ENCODE measurements at regions not wholly inside any gene's neighbourhood (a gene's known extent, or its start where the extent isn't known, plus 50 kb on each side); places are given as distances from the start of the nearest gene placed in this dataset.

DNA sequence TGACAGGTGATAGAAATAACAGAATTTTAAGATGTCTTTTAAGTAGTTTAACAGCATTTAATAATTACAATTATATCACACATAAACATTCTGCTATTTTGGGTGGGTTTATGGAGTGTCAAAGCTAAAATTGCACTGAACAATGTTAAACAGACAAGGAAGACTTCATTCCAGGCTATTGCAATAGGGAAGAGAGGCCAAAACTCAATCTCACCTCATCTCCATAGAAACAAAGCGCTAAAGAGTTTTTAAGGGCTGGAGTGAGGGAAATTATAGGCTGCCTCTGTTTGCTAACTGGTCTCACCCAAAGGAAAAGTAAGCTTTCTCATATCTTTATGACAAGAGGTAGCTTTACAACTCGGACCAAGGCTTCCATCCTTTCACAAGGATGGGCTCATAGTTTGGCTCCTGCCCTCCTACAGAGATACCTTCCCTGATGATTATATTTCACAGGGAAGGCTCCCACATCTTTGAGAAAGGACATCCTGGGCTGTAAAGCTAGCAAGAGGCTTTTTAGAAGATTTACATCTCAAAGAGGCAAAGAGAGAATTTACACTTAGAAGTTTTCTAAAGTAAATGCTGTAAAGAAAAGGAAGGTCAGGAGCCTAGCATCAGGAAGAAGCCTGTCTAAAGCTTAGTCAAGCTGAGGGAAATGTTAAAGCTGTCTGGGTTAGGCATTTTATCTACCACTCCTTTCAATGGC, 350.2 kb upstream of the IMPG1 start:
- DNase-seq (ENCODE audit: low spot score): no peak

DNA sequence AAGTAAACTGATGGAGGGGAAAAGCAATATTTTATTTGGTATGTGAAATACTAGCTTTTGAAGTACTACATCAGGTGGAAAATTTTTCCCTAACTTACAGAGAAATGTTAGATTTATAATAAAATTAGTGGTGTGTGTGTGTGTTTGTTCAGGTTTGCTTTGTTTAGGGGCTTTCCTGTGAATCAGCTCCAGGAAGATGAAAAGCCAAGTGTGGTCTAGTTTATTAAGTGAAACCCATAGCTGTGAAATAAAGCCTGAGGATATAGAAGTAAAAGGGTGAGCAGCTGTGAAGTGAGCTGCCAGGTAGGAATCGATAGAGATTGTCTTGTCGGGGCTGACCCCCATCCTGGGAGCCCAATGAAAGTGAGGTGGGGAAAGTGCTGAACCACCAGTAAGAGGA, 347.6 kb upstream of the IMPG1 start:
- DNase-seq (ENCODE audit: low spot score): no peak

DNA sequence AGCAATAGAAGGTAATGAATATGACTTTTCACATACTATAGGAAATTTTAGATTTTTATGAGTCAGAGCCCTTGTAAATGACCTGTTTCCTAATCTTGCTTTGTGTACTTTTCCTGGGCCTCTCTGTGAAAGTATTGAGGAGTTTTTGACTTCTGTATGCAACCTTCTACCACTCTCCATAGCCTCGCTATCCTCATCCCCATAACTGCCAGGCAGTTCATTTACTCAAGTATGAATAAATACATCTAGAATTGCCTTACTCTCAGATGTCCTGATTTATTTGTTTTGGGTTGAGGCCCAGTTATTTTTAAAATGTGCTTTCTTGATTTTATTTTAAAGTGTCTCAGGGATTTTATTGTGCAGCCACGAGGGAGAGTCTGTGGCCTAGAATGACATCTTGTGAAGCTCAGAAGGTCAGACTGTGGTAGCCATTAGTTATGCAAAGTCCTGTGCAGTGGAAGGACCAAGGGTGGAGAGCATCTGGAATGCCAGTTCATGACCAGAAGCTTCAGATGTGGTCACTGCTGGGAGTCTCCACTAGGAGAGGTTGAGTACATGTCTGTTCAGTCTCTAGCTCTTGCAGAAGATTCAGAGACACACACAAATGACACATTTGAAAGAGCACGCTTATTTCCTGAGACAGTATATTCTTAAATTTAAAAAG, 346.2 kb upstream of the IMPG1 start:
- DNase-seq (ENCODE audit: low spot score): peak; percentile 42

DNA sequence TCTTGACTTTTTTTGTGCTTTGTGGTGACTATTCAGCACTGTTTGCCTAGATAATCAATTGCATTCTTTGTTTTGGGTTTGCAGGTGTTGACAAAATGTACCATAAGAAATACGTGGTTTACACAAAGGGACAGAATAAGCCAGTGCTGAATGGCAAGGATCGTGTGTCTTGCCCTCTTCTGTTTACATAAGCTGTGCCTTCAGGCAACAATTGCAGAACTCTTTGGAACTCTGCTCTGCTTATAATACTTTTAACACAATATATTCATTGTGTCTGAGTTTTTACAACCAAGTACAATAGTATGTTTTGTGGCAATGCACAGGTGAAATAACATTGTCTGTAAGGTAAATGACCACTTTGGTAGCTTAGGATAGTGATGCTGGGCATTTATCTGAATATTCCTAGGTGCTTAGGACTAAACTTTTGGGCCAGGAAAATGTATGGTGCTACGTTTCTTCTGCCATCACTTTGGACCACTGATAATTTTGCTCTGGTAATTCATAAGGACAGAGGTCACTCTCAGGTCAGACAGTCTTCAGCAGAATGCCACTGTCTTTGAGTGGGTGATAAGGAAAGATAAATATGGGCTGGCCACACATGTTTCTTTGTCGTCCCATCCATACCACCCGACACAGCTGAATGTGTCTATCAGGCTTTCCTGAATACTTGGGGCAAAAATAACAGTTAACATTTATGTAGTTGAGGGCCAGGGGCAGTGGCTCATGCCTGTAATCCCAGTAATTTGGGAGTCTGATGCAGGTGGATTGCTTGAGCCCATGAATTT, 344.6 kb upstream of the IMPG1 start:
- peak; percentile 26 for DNase-seq (ENCODE audit: low spot score)

DNA sequence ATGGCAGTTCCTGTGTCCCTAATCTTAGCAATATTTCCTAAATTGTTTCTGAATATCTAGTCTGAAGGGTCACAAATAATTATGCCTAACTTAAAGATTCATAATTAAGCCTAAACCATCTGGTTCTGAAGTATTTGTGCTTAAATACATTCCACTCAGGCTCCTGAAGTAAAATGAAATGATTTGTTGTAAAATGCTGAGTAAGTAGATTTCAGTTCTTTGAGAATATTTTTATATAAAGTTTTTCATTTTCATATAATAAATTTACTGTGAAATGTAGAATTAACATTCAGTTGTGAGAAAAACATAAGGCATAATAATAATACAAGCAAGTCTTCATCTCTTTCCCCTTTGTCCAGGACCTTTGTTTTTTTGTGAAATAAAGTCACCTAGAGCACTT, 330.6 kb upstream of the IMPG1 start:
- DNase-seq (ENCODE audit: low spot score): no peak

DNA sequence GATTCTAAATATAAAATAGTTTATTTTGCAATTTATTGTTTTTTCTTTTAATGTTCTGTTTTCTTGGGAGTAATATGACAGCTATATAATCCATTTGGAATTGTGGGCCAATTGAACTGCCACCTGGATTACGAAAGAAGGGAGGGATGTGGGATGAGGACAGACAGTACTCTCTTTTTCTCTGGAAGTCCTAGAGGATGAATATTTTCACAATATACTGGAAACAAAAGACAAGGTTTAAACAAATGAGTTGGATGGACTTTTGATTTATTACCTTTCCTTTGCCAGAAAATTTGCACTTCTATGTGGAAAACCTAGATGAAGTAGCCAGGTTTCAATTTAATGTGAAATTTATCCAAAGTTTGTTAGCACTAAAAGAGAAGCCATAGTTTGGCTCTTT, 325.5 kb upstream of the IMPG1 start:
- DNase-seq (ENCODE audit: low spot score): no peak

DNA sequence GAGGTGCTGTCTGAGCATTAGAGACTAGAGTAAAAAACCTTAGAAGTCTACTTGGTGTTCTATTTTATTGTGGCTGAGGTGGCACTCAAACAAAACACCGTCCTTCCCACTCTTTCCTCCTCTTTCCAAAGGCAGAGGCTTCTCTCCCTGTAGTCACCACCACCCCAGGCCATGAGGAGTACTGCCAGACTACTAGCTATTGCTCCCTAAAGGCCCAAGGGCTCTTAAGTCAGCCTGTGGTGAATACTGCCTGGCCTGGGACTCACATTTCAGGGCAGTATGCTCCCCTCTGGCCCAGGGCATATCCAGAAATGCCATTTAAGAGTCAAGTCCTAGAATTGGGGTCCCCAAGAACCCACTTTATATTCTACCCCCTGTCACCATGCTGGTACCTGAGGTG, 309.7 kb upstream of the IMPG1 start:
- DNase-seq (ENCODE audit: low spot score): no peak

DNA sequence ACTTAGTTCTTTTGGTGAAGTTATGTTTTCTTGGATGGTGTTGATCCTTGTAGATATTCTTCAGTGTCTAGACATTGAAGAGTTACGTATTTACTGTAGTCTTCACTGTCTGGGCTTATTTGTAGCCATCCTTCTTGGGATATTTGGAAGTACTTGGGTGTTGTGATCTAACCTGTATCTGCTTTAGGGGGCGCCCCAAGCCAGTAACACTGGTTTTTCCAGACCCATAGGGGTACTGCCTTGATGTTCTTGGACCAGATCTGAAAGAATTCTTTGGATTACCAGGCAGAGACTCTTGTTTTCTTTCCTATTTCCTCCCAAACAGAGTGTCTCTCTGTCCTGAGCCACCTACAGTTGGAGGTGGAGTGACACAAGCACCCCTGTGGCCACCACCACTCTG, 309.1 kb upstream of the IMPG1 start:
- DNase-seq (ENCODE audit: low spot score): no peak

DNA sequence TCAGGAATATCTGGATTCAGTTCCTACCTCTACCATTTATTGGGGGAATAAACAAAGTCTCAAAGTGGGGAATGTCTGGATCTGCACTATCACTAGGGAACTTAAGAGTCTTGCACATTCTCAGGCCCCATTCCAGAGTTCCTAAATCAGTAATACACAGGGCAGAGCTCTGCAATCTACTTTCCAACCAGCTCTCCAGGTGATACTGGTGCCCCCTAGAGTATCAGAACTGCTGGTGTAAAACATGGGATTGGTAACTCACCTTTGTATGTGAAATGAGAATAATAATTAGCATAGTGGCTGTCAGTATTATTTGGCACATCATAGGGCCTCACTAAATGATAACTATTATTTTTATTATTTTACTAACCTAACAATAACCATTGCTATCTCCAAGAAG, 278.8 kb upstream of the IMPG1 start:
- DNase-seq (ENCODE audit: low spot score): no peak

DNA sequence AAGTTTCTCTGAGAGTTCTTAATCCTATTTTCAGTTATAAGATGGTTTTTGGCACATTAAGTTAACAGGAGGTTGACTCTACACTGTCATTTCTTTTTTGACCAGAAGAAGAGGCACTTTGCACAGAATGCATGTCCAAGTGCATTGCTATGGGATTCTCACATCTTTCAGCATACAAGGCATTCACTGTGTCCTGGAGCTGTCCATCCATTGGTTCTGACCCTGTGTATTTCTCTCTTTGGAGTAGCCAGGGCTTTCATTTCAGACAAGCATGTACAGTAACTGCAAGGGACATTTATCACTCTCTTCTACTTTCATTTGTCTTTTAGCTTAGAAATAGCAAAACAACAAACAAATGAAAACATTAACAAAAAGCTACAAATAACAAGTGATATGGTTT, 275.1 kb upstream of the IMPG1 start:
- no peak for DNase-seq (ENCODE audit: low spot score)

DNA sequence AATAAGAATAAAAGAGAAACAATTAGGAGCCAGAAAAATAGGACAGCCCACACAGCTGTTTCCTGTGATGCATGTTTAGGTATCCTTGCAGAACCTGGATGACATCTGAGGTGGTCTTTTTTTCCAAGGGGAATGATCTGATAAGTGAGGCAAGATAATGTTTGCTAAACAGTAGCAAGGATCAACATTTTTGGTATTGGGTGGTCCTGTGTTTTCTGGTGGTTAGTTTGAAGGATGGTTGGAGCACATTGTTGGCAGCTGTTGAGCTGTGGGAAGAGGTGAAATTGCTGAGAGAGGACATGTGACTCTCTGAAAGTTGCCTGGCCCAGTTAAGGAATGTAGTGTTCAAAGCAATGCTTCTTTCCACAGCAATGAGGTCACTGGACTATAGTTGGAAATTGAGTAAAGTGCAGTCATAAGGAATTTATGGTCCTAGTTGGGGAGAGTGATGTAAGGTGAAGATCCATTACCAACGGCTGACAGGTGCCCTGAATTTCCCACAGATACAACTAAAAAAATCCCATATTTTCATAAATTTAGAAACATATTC, 270.2 kb upstream of the IMPG1 start:
- no peak for DNase-seq (ENCODE audit: low spot score)

DNA sequence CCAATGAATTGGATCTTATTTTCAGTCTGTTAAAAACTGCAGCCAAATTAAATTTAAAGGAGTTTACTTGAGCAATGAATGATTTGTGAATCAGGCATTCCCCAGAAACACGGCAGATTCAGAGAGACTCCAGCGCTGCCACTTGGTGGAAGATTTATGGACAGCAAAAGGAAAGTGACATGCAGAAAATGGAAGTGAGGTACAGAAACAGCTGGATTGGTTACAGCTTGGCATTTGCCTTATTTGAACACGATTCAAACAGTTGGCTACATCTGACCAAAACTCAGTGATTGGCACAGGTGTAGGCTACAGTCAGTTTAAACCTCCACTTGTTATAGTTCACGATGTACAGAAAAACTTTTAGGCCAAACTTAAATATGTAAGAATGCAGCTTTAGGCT, 257.6 kb upstream of the IMPG1 start:
- DNase-seq (ENCODE audit: low spot score): no peak

DNA sequence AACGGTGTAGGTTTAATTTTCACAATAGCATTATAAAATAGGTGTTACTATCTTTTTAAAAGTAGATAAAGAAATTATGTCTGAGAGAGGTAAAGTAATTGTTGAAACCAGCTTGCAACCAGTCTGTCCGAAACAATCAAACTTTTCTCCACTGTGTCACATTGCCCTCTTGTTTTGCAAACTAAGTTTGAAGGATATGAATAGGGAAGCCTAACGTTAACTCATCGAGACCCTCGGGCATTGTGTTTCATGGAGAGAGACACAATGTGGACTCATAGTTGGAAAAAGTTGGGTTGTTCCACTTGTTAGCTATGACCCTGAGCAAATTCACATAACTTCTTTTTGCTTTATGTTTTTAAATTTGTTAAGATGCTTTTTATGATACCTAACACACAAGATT, 254.4 kb upstream of the IMPG1 start:
- DNase-seq (ENCODE audit: low spot score): no peak

Data from H4 (cell line).